ENCODE measurements at regions not wholly inside any gene's neighbourhood (a gene's known extent, or its start where the extent isn't known, plus 50 kb on each side); places are given as distances from the start of the nearest gene placed in this dataset.

DNA sequence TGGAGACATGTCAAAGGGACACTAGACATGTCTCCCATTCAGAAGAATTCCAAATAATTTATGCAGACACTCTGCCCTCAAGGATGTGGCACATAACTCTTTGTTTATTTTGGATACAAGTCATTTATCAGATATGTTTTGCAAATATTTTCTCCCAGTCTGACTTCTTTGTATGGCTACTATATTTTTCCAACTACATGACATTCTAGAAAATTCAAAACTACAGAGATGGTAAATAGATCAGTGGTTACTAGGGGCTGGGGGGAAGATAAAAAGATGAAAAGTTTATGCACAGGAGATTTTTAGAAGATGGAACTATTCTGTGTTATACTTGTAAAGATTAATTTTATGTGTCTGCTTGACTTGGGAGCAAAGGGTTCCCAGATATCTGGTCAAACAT is 347.3 kb upstream of the TRPC7 start:
- Histone ChIP-seq H3K27ac (ENCODE audit: control insufficient read depth, insufficient read depth) (no peak overlapping the region), H3K4me3 (no peak overlapping the region), H4K20me1 (ENCODE audit: control insufficient read depth, insufficient read depth) (no peaks in the 10 kb centered on the region), H3K9me3 (replicated peaks; ENCODE audit: control insufficient read depth, insufficient read depth, low read length) (no peaks in the 10 kb centered on the region), H2AFZ (ENCODE audit: control insufficient read depth, low read depth, low read length) (no peak overlapping the region), H3K36me3 (ENCODE audit: control insufficient read depth in 2 of 2, insufficient read depth in 2 of 2, low read length in 1 of 2) (no peaks in the 10 kb centered on the region), H3K79me2 (ENCODE audit: control insufficient read depth, insufficient read depth, low read length) (no peaks in the 10 kb centered on the region), H3K27me3 (replicated peaks in 1 of 2; ENCODE audit: control insufficient read depth in 2 of 2, insufficient read depth in 2 of 2, low read length in 1 of 2) (no peaks in the 10 kb centered on the region), H3K9ac (ENCODE audit: control insufficient read depth, insufficient read depth, low read length) (no peak overlapping the region), H3K4me1 (ENCODE audit: control insufficient read depth, insufficient read depth, low read length) (no peaks in the 10 kb centered on the region), H3K4me2 (ENCODE audit: control insufficient read depth, insufficient read depth) (no peak overlapping the region)
- intact Hi-C loops (cut with micrococcal nuclease; ENCODE audit: unreplicated experiment) (no loop called here), in situ Hi-C loops (cut with MboI) (no loop called here)
- ATAC-seq (no peak), FAIRE-seq (no peak), DNase-seq (ENCODE audit: low read depth, low spot score) (no peak)
- ChIA-PET RAD21 (ENCODE audit: unreplicated experiment) (no interaction called here), POLR2A (no interaction called here), CTCF (no interaction called here), SMC1A (ENCODE audit: uncharacterized antibody, unreplicated experiment) (no interaction called here)
- no TSS peak for BruUV-seq (replicated peaks)
- no peak for TF ChIP-seq CBX5 (IDR thresholded peaks at IDR 0.05; ENCODE audit: low read depth)
- no peak for TF ChIP-seq RB1 (IDR thresholded peaks at IDR 0.05; ENCODE audit: borderline replicate concordance)
- TF ChIP-seq, protein P1, sequence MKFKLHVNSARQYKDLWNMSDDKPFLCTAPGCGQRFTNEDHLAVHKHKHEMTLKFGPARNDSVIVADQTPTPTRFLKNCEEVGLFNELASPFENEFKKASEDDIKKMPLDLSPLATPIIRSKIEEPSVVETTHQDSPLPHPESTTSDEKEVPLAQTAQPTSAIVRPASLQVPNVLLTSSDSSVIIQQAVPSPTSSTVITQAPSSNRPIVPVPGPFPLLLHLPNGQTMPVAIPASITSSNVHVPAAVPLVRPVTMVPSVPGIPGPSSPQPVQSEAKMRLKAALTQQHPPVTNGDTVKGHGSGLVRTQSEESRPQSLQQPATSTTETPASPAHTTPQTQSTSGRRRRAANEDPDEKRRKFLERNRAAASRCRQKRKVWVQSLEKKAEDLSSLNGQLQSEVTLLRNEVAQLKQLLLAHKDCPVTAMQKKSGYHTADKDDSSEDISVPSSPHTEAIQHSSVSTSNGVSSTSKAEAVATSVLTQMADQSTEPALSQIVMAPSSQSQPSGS (IDR thresholded peaks at IDR 0.05; ENCODE audit: low read length), result no peak
- TF ChIP-seq SMC3 (IDR thresholded peaks at IDR 0.05; ENCODE audit: borderline replicate concordance, low read length), result no peak
- TF ChIP-seq, protein P2, sequence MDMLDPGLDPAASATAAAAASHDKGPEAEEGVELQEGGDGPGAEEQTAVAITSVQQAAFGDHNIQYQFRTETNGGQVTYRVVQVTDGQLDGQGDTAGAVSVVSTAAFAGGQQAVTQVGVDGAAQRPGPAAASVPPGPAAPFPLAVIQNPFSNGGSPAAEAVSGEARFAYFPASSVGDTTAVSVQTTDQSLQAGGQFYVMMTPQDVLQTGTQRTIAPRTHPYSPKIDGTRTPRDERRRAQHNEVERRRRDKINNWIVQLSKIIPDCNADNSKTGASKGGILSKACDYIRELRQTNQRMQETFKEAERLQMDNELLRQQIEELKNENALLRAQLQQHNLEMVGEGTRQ (IDR thresholded peaks at IDR 0.05; ENCODE audit: borderline replicate concordance, low read depth, low read length), result no peak
- TF ChIP-seq KLF5 (IDR thresholded peaks at IDR 0.05; ENCODE audit: partially characterized antibody), result no peak
- no peak for TF ChIP-seq CHD1 (IDR thresholded peaks at IDR 0.05; ENCODE audit: low read depth, low read length)

Measured in GM12878 (cell line).